Body of pancreas (tissue), 4 donors: ENCODE measurements at regions not wholly inside any gene's neighbourhood (a gene's known extent, or its start where the extent isn't known, plus 50 kb on each side); places are given as distances from the start of the nearest gene placed in this dataset.

Experiments used
- ATAC-seq: fragments of 150-250 bp; one replicate; pipeline ENCODE4 v1.9.1; 2016
- DNase-seq, 4 donors: peaks; one replicate each; pipeline ENCODE4 v3.0.0-alpha.2; 2019
- H3K27ac ChIP-seq, 4 donors: fragments of 200-600 bp; sonication (generic); 1 replicate in 3 of 4; 2 replicates in 1 of 4; pipeline versions ENCODE4 v1.5.1 to v1.6.1; 2016 to 2019; ENCODE audit warnings: mild to moderate bottlenecking in 1 of 4, mixed read lengths in 1 of 4, moderate library complexity in 1 of 4
- H3K27me3 ChIP-seq, 2 donors: fragments of 200-600 bp; sonication (generic); one replicate each; pipeline ENCODE4 v1.6.0; 2016; ENCODE audit warnings: mild to moderate bottlenecking in 1 of 2
- H3K36me3 ChIP-seq, 2 donors: fragments of 200-600 bp; sonication (generic); replicated peaks in 1 of 2; 2 replicates each; pipeline ENCODE4 v1.5.1; 2016; ENCODE audit warnings: low read depth in 2 of 2; ENCODE audit not compliant: insufficient read depth in 1 of 2
- H3K4me1 ChIP-seq: fragments of 200-600 bp; sonication (generic); one replicate; pipeline ENCODE4 v1.6.0; 2016
- H3K4me3 ChIP-seq, 2 donors: fragments of 200-600 bp; sonication (generic); 1 replicate in 1 of 2; 2 replicates in 1 of 2; pipeline ENCODE4 v1.5.1; 2016 to 2019
- H3K9me3 ChIP-seq, 3 donors: fragments of 200-600 bp; sonication (generic); 1 replicate in 2 of 3; 2 replicates in 1 of 3; pipeline ENCODE4 v1.5.1; 2016
- POLR2A ChIP-seq, 3 donors: fragments of 450-650 bp; IDR thresholded peaks; one replicate each; pipeline ENCODE4 v1.6.1; 2016; ENCODE audit warnings: antibody characterized with exemption in 3 of 3, mild to moderate bottlenecking in 2 of 3
- WGBS, 2 donors: methylation state at CpG; one replicate each; pipeline ENCODE4 v1.1.5; 2017; 5-methylcytosine and 5-hydroxymethylcytosine counted together
- intact Hi-C: fragments of 100-400 bp; cut with DNase I; formaldehyde crosslinking; loops from one replicate; pipeline ENCODE4 v1.15.1; 2023
- TF ChIP-seq, protein P1 (sequence below), 7 experiments: fragments of 450-650 bp in 4 of 7; fragments of 200-600 bp in 3 of 7; sonication (generic) in 3 of 7; IDR thresholded peaks; one replicate each; pipeline ENCODE4 v1.5.1; 2016 to 2019; ENCODE audit warnings: antibody characterized with exemption in 7 of 7

DNA sequence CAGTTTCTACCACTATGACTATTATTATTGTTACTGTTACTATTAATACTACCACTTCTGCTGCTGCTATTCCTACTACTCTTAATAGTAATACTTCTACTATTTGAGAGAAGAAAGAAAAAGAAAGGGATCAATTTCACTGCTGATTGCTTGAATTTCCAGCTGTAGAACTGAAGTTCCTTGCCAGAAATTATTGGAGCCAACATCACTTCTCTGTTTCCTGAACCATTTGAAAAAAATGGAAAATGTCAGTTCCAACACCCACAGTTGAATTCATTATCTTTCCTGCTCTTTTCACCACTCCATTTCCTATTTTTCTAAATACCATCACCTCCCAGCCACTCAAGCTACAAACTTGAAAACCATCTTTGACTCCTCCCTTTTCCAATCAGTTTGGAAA lies 54.1 kb upstream of the PIK3C2G start:
- no peaks in the 10 kb centered on the region for H3K4me1 ChIP-seq
- no peak for TF ChIP-seq POLR2A (IDR thresholded peaks at IDR 0.05)
- TF ChIP-seq, protein P1, sequence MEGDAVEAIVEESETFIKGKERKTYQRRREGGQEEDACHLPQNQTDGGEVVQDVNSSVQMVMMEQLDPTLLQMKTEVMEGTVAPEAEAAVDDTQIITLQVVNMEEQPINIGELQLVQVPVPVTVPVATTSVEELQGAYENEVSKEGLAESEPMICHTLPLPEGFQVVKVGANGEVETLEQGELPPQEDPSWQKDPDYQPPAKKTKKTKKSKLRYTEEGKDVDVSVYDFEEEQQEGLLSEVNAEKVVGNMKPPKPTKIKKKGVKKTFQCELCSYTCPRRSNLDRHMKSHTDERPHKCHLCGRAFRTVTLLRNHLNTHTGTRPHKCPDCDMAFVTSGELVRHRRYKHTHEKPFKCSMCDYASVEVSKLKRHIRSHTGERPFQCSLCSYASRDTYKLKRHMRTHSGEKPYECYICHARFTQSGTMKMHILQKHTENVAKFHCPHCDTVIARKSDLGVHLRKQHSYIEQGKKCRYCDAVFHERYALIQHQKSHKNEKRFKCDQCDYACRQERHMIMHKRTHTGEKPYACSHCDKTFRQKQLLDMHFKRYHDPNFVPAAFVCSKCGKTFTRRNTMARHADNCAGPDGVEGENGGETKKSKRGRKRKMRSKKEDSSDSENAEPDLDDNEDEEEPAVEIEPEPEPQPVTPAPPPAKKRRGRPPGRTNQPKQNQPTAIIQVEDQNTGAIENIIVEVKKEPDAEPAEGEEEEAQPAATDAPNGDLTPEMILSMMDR (IDR thresholded peaks at IDR 0.05), result no peak
- H3K27me3 ChIP-seq, result no peaks in the 10 kb centered on the region
- no peaks in the 10 kb centered on the region for H3K36me3 ChIP-seq
- ATAC-seq, result no peak
- intact Hi-C loops, result no loop called here
- no peak for DNase-seq
- no peak overlapping the region for H3K27ac ChIP-seq
- H3K4me3 ChIP-seq, result no peak overlapping the region
- no peaks in the 10 kb centered on the region for H3K9me3 ChIP-seq

DNA sequence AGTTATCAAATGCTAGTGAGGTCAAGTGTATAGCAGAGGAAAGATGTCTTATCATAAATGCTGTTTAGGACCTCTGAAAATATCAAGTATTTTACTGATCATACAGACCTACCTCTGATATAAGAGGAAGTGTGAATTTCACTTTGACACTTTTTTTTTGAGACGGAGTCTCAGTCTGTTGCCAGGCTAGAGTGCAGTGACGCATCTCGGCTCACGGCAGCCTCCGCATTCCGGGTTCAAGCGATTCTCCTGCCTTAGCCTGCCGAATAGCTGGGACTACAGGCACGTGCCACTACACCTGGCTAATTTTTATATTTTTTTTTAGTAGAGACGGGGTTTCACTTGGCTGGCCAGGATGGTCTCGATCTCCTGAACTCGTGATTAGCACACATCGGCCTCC lies 55.1 kb upstream of the PIK3C2G start:
- H3K27me3 ChIP-seq, result no peaks in the 10 kb centered on the region
- no peak for ATAC-seq
- WGBS, 2 donors, result 75 to 77% methylated on average over 13 of the region's 13 CpGs
- no peak overlapping the region for H3K4me3 ChIP-seq
- H3K27ac ChIP-seq, result no peak overlapping the region
- no peaks in the 10 kb centered on the region for H3K9me3 ChIP-seq
- H3K36me3 ChIP-seq, result no peaks in the 10 kb centered on the region
- intact Hi-C loops, result no loop called here
- no peak for DNase-seq
- no peak for TF ChIP-seq POLR2A (IDR thresholded peaks at IDR 0.05)
- TF ChIP-seq, protein P1 (IDR thresholded peaks at IDR 0.05), result no peak
- no peaks in the 10 kb centered on the region for H3K4me1 ChIP-seq

DNA sequence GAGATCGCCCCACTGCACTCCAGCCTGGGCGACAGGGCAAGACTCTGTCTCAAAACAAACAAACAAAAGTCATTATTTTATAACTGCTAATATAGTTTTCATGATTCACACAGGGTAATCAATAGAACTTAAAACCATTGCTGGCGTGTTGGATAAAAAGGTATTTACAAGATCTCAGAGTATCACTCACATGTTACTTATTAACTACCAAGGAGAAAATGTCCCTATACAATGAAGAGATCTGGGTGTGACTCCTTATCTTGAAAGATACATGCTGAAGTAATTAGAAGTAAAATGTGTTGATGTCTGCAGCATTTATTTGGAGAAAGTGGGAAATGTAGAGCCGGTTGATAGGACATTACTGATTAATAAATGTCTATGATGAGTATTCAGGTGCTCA lies 57.3 kb upstream of the PIK3C2G start:
- no peak for ATAC-seq
- 42 to 46% methylated on average over 4 of the region's 4 CpGs for WGBS, 2 donors
- Histone ChIP-seq H3K36me3 (no peaks in the 10 kb centered on the region), H3K4me1 (no peaks in the 10 kb centered on the region), H3K4me3 (no peak overlapping the region), H3K9me3 (no peaks in the 10 kb centered on the region), H3K27ac (no peak overlapping the region), H3K27me3 (no peaks in the 10 kb centered on the region)
- DNase-seq, result no peak
- intact Hi-C loops, result no loop called here
- TF ChIP-seq, protein P1 (IDR thresholded peaks at IDR 0.05), result no peak
- TF ChIP-seq POLR2A (IDR thresholded peaks at IDR 0.05), result no peak

DNA sequence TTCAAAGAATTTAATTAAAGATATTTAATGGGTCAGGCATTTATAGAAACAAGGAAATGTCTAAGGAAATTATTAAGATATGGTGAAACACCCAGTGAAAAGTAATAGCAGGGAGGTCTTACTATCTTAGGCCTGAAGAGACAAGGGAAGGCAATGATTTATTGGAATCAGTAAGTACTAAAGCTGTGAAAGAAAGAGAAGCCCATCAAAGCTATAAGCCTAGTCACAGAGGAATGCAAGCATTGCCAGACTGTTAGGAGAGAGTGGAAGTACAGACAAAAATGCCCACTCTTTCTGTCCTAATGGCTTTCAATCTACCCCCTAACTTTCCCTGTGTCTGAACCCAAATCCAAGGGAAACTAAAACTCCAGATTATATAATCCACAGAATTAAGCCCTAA lies 69.2 kb upstream of the PIK3C2G start:
- no peak for DNase-seq
- TF ChIP-seq, protein P1 (IDR thresholded peaks at IDR 0.05), result no peak
- TF ChIP-seq POLR2A (IDR thresholded peaks at IDR 0.05), result no peak
- no peak overlapping the region for H3K27ac ChIP-seq
- no peak overlapping the region for H3K4me3 ChIP-seq
- H3K27me3 ChIP-seq, result no peaks in the 10 kb centered on the region
- H3K4me1 ChIP-seq, result no peaks in the 10 kb centered on the region
- ATAC-seq, result no peak
- H3K9me3 ChIP-seq, result no peaks in the 10 kb centered on the region
- intact Hi-C loops, result no loop called here
- no peaks in the 10 kb centered on the region for H3K36me3 ChIP-seq

DNA sequence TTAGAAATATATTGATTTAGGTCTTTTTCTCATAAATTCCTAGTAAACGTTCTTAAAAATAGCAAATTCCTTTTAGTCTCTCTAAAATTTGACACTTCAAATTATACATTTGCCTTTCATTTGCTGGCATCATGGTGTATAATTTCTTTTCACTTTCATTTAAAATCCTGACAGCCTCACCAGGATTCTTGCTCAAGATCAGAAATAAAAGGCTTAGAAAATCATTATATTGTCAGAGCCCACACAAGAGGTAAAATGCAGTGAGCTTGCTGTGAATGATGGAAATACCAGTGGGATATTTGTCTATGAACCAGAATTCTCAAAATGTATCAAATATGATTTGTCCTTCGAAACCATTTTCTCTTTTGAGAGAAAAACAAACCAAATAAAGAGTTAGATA lies 78.2 kb upstream of the PIK3C2G start:
- TF ChIP-seq, protein P1 (IDR thresholded peaks at IDR 0.05), result no peak
- TF ChIP-seq POLR2A (IDR thresholded peaks at IDR 0.05), result no peak
- Histone ChIP-seq H3K9me3 (no peaks in the 10 kb centered on the region), H3K4me1 (no peaks in the 10 kb centered on the region), H3K36me3 (no peaks in the 10 kb centered on the region), H3K4me3 (no peak overlapping the region), H3K27me3 (no peaks in the 10 kb centered on the region), H3K27ac (no peak overlapping the region)
- DNase-seq (no peak), ATAC-seq (no peak)
- intact Hi-C loops, result no loop called here
- 46 to 62% methylated on average over 2 of the region's 2 CpGs for WGBS, 2 donors
